B cell (primary cell): ENCODE measurements at regions not wholly inside any gene's neighbourhood (a gene's known extent, or its start where the extent isn't known, plus 50 kb on each side); places are given as distances from the start of the nearest gene placed in this dataset.

Experiments used
- ATAC-seq: fragments of 200-7000 bp; cut with Tn5 transposase; one replicate; pipeline ENCODE4 v1.10.0; 2021; ENCODE audit warnings: low read depth, mild to moderate bottlenecking, moderate number of reproducible peaks, moderate library complexity
- CTCF ChIA-PET: fragments of 350-600 bp; sonication (Branson Sonifier 250); formaldehyde crosslinking; loops from one replicate; lab custom pipeline; 2021; ENCODE audit warnings: antibody characterized with exemption, inconsistent platforms; lab: Charles Lee
- POLR2A ChIA-PET: fragments of 350-600 bp; sonication (Branson Sonifier 250); formaldehyde crosslinking; loops from one replicate; lab custom pipeline; 2021; ENCODE audit warnings: antibody characterized with exemption; lab: Charles Lee
- DNase-seq: peaks from one replicate; pipeline ENCODE4 v3.0.0; 2013
- H2AFZ ChIP-seq: 2 replicates; pipeline ENCODE4 v1.6.1; 2012; ENCODE audit warnings: mild to moderate bottlenecking, low read depth, low read length; ENCODE audit not compliant: insufficient read depth, poor library complexity, severe bottlenecking
- H3K27ac ChIP-seq, 2 donors: 1 replicate in 1 of 2; 2 replicates in 1 of 2; pipeline ENCODE4 v1.5.1; 2012 to 2013; ENCODE audit warnings: low read length in 2 of 2, mild to moderate bottlenecking in 2 of 2, moderate library complexity in 1 of 2
- H3K27me3 ChIP-seq, 4 experiments: fragments of 200-600 bp in 1 of 4; sonication (generic) in 1 of 4; replicated peaks in 1 of 4; 1 replicate in 2 of 4; 2 replicates in 2 of 4; pipeline versions ENCODE4 v1.6.1 to v1.7.0; 2013 to 2016; ENCODE audit warnings: low read length in 3 of 4, mild to moderate bottlenecking in 2 of 4, mixed read lengths in 1 of 4, moderate library complexity in 1 of 4; ENCODE audit not compliant: insufficient read depth in 4 of 4, control insufficient read depth in 3 of 4; ENCODE audit errors: control extremely low read depth in 1 of 4
- H3K36me3 ChIP-seq, 2 experiments: replicated peaks in 1 of 2; 1 replicate in 1 of 2; 2 replicates in 1 of 2; pipeline versions ENCODE4 v1.6.1 to v1.7.1; 2013; ENCODE audit warnings: low read length in 1 of 2; ENCODE audit not compliant: insufficient read depth in 2 of 2, control insufficient read depth in 1 of 2; ENCODE audit errors: control extremely low read depth in 1 of 2, extremely low read depth in 1 of 2
- H3K4me1 ChIP-seq, 2 donors: fragments of 200-600 bp in 1 of 2; sonication (generic) in 1 of 2; 1 replicate in 1 of 2; 2 replicates in 1 of 2; pipeline versions ENCODE4 v1.5.1 to v1.6.1; 2013 to 2017; ENCODE audit warnings: low read length in 2 of 2; ENCODE audit not compliant: control insufficient read depth in 2 of 2, insufficient read depth in 2 of 2
- H3K4me2 ChIP-seq: replicated peaks from 2 replicates; pipeline ENCODE3; 2012; ENCODE audit warnings: mild to moderate bottlenecking, low read depth, low read length; ENCODE audit not compliant: poor library complexity, severe bottlenecking
- H3K4me3 ChIP-seq, 5 experiments: fragments of 200-600 bp in 1 of 5; sonication (generic) in 1 of 5; 1 replicate in 3 of 5; 2 replicates in 2 of 5; pipeline versions ENCODE4 v1.5.1 to v1.7.0; 2011 to 2016; ENCODE audit warnings: low read length in 4 of 5, mild to moderate bottlenecking in 4 of 5, low read depth in 2 of 5, control low read depth in 1 of 5, moderate library complexity in 1 of 5; ENCODE audit not compliant: insufficient read depth in 1 of 5; ENCODE audit errors: control extremely low read depth in 1 of 5, extremely low read depth in 1 of 5
- H3K79me2 ChIP-seq: fragments of 200-600 bp; sonication (generic); one replicate; pipeline ENCODE4 v1.6.0; 2016; ENCODE audit warnings: low read length; ENCODE audit not compliant: control insufficient read depth, insufficient read depth
- H3K9ac ChIP-seq: fragments of 200-600 bp; sonication (generic); 2 replicates; pipeline ENCODE4 v1.6.1; 2017; ENCODE audit warnings: mild to moderate bottlenecking, low read length, moderate library complexity
- H3K9me3 ChIP-seq, 3 donors: one replicate each; pipeline versions ENCODE4 v1.6.1 to v1.7.1; 2013; ENCODE audit warnings: low read length in 2 of 3; ENCODE audit not compliant: control insufficient read depth in 2 of 3, insufficient read depth in 1 of 3; ENCODE audit errors: control extremely low read depth in 1 of 3
- H4K20me1 ChIP-seq: 2 replicates; pipeline ENCODE4 v1.6.0; 2012; ENCODE audit warnings: mild to moderate bottlenecking, low read length; ENCODE audit not compliant: insufficient read depth, control insufficient read depth, poor library complexity, severe bottlenecking
- H3K27ac Mint-ChIP-seq: one replicate; pipeline ENCODE4 v1.8.0; 2021; ENCODE audit warnings: mixed read lengths
- H3K27me3 Mint-ChIP-seq: one replicate; pipeline ENCODE4 v1.8.0; 2021; ENCODE audit warnings: mixed read lengths
- H3K4me1 Mint-ChIP-seq: one replicate; pipeline ENCODE4 v1.8.0; 2021; ENCODE audit warnings: mixed read lengths
- H3K4me3 Mint-ChIP-seq: one replicate; pipeline ENCODE4 v1.8.0; 2021; ENCODE audit warnings: mixed read lengths
- H3K9me3 Mint-ChIP-seq: one replicate; pipeline ENCODE4 v1.8.0; 2022; ENCODE audit warnings: mixed read lengths; ENCODE audit not compliant: insufficient read depth
- EZH2 ChIP-seq: IDR thresholded peaks from 2 replicates; pipeline ENCODE4 v1.6.1; 2012; ENCODE audit warnings: borderline replicate concordance, low read depth, mild to moderate bottlenecking, moderate library complexity, low read length; ENCODE audit not compliant: insufficient read depth, poor library complexity, severe bottlenecking
- WGBS: methylation state at CpG from one replicate; pipeline ENCODE4 v1.1.5; 2013; ENCODE audit warnings: missing lambda C conversion rate; ENCODE audit not compliant: insufficient coverage; 5-methylcytosine and 5-hydroxymethylcytosine counted together
- intact Hi-C: fragments of 100-400 bp; cut with micrococcal nuclease; formaldehyde crosslinking; loops from one replicate; pipeline ENCODE4 v1.10.0; 2022
- TF ChIP-seq, protein P1 (sequence below): fragments of 200-600 bp; IDR thresholded peaks from one replicate; pipeline ENCODE4 v1.8.0; 2022; ENCODE audit warnings: antibody characterized with exemption, mild to moderate bottlenecking

DNA sequence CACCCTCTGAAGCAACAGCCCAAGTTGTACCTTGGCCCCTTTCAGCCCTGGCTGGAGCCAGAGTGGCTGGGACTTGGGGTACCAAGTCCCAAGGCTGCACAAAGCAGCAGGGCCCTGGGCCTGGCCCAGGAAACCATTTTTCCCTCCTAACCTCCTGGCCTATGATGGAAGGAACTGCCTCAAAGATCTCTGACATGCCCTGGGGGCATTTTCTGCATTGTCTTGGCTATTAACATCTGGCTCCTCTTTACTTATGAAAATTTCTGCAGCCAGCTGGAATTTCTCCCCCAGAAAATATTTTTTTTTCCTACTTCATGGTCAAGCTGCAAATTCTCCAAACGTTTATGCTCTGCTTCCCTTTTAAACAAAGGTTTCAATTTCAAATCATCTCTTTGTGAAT lies 269.4 kb upstream of the CDYL start:
- H3K27me3 Mint-ChIP-seq: peaks cover 46% of the 10 kb centered on the region
- Histone ChIP-seq H3K27me3 (peaks cover 0 to 3% (median 0%) of the 10 kb centered on the region in 4 experiments), H3K9ac (no peak overlapping the region), H3K9me3 (peaks cover 0 to 5% (median 0%) of the 10 kb centered on the region in 3 donors), H4K20me1 (no peaks in the 10 kb centered on the region), H3K27ac (no peak overlapping the region), H3K79me2 (no peaks in the 10 kb centered on the region), H3K36me3 (no peaks in the 10 kb centered on the region), H2AFZ (no peak overlapping the region), H3K4me2 (no peak overlapping the region), H3K4me3 (no peak overlapping the region), H3K4me1 (no peaks in the 10 kb centered on the region)
- no peak overlapping the region for H3K27ac Mint-ChIP-seq
- POLR2A ChIA-PET: no interaction called here
- peaks cover 2% of the 10 kb centered on the region for H3K9me3 Mint-ChIP-seq
- no peak for ATAC-seq
- CTCF ChIA-PET: no interaction called here
- no peak for DNase-seq
- TF ChIP-seq, protein P1, sequence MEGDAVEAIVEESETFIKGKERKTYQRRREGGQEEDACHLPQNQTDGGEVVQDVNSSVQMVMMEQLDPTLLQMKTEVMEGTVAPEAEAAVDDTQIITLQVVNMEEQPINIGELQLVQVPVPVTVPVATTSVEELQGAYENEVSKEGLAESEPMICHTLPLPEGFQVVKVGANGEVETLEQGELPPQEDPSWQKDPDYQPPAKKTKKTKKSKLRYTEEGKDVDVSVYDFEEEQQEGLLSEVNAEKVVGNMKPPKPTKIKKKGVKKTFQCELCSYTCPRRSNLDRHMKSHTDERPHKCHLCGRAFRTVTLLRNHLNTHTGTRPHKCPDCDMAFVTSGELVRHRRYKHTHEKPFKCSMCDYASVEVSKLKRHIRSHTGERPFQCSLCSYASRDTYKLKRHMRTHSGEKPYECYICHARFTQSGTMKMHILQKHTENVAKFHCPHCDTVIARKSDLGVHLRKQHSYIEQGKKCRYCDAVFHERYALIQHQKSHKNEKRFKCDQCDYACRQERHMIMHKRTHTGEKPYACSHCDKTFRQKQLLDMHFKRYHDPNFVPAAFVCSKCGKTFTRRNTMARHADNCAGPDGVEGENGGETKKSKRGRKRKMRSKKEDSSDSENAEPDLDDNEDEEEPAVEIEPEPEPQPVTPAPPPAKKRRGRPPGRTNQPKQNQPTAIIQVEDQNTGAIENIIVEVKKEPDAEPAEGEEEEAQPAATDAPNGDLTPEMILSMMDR: no peak
- TF ChIP-seq EZH2: no peak
- no peak overlapping the region for H3K4me3 Mint-ChIP-seq
- intact Hi-C loops: no loop called here
- 82% methylated on average over 1 of the region's 1 CpG for WGBS
- H3K4me1 Mint-ChIP-seq: no peaks in the 10 kb centered on the region

DNA sequence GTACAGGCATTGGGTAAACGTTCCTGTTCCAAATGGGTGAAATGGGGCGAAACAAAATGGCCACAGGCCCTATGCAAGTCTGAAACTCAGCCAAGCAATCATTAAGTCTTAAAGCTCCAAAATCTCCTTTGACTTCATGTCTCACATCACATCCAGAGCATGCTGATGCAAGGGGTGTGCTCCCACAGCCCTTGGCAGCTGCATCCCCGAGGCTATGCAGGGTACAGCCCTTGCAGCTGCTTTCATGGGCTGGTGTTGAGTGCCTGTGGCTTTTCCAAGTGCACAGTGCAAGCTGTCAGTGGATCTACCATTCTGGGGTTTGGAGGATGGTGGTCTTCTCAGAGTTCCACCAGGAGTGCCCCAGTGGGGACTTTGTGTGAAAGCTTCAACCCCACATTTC lies 270.0 kb upstream of the CDYL start:
- no peak overlapping the region for H3K4me2 ChIP-seq
- TF ChIP-seq, protein P1: no peak
- no peak for TF ChIP-seq EZH2
- DNase-seq (no peak), ATAC-seq (no peak)
- H3K9ac ChIP-seq: no peak overlapping the region
- H3K4me1 Mint-ChIP-seq: no peaks in the 10 kb centered on the region
- no peaks in the 10 kb centered on the region for H4K20me1 ChIP-seq
- no peak overlapping the region for H3K27ac Mint-ChIP-seq
- peaks cover 0 to 5% (median 0%) of the 10 kb centered on the region in 3 donors for H3K9me3 ChIP-seq
- ChIA-PET POLR2A (no interaction called here), CTCF (no interaction called here)
- no peak overlapping the region for H3K4me3 ChIP-seq
- WGBS: 84% methylated on average over 3 of the region's 3 CpGs
- peaks cover 2% of the 10 kb centered on the region for H3K9me3 Mint-ChIP-seq
- H3K27ac ChIP-seq: no peak overlapping the region
- H3K27me3 Mint-ChIP-seq: peaks cover 46% of the 10 kb centered on the region
- no peak overlapping the region for H2AFZ ChIP-seq
- intact Hi-C loops: no loop called here
- peaks cover 0 to 3% (median 0%) of the 10 kb centered on the region in 4 experiments for H3K27me3 ChIP-seq
- no peak overlapping the region for H3K4me3 Mint-ChIP-seq
- no peaks in the 10 kb centered on the region for H3K36me3 ChIP-seq
- no peaks in the 10 kb centered on the region for H3K79me2 ChIP-seq
- no peaks in the 10 kb centered on the region for H3K4me1 ChIP-seq
